Astrocyte of the cerebellum (primary cell): ENCODE measurements at regions not wholly inside any gene's neighbourhood (a gene's known extent, or its start where the extent isn't known, plus 50 kb on each side); places are given as distances from the start of the nearest gene placed in this dataset.

Experiments
- DNase-seq: peaks from one replicate; pipeline ENCODE4 v3.0.0-alpha.2; 2011; ENCODE audit warnings: low read depth
- H3K4me3 ChIP-seq: 2 replicates; pipeline ENCODE4 v1.5.1; 2011; ENCODE audit warnings: mild to moderate bottlenecking, low read depth, low read length, moderate library complexity
- CTCF ChIP-seq: IDR thresholded peaks from 2 replicates; pipeline ENCODE4 v1.5.1; 2012; ENCODE audit warnings: low read length, low read depth, moderate library complexity, mild to moderate bottlenecking; ENCODE audit errors: missing control alignments
- in situ Hi-C: cut with HindIII; loops from 2 replicates; pipeline ENCODE4 v1.10.0; 2017; ENCODE audit warnings: low sequenced_read_pairs

- no peak overlapping the region for H3K4me3 ChIP-seq
- in situ Hi-C loops: no loop called here
- DNase-seq: no peak
- no peak for TF ChIP-seq CTCF
Observed at GRCh38 chr9:119831309-119831708, 462.1 kb upstream of the BRINP1 start.

GRCh38 chr9:119829748-119830147 lies 460.5 kb upstream of the BRINP1 start:
- in situ Hi-C loops: no loop called here
- no peak overlapping the region for H3K4me3 ChIP-seq
- TF ChIP-seq CTCF: no peak
- no peak for DNase-seq

GRCh38 chr9:119829186-119829585 lies 460.0 kb upstream of the BRINP1 start:
- in situ Hi-C loops: no loop called here
- DNase-seq: no peak
- TF ChIP-seq CTCF: no peak
- H3K4me3 ChIP-seq: no peak overlapping the region

GRCh38 chr9:119827526-119827925 lies 458.3 kb upstream of the BRINP1 start:
- in situ Hi-C loops: no loop called here
- no peak overlapping the region for H3K4me3 ChIP-seq
- no peak for TF ChIP-seq CTCF
- DNase-seq: no peak

GRCh38 chr9:119827126-119827525 lies 457.9 kb upstream of the BRINP1 start:
- DNase-seq: no peak
- TF ChIP-seq CTCF: no peak
- in situ Hi-C loops: no loop called here
- no peak overlapping the region for H3K4me3 ChIP-seq

GRCh38 chr9:119818726-119819435 lies 449.6 kb upstream of the BRINP1 start:
- no peak for TF ChIP-seq CTCF
- DNase-seq: no peak
- in situ Hi-C loops: no loop called here
- no peak overlapping the region for H3K4me3 ChIP-seq
